Activated T-cell treated with anti-CD3 and anti-CD28 coated beads, Interleukin-2, amount 50 U/mL, for 4 hours (primary cell): ENCODE measurements at regions not wholly inside any gene's neighbourhood (a gene's known extent, or its start where the extent isn't known, plus 50 kb on each side); places are given as distances from the start of the nearest gene placed in this dataset.
"Not testable (repeated sequence)": the region's sequence is repeated elsewhere in the genome, so short reads cannot be mapped to it uniquely, and the experiment has no call there.

Experiments used
- ATAC-seq, 2 donors: fragments of 200-7000 bp; cut with Tn5 transposase; one replicate each; pipeline ENCODE4 v1.10.0; 2021
- DNase-seq: peaks from one replicate; pipeline ENCODE4 v3.0.0-alpha.2; 2020
- H3K27me3 Mint-ChIP-seq: one replicate; pipeline ENCODE4 v1.8.0; 2021; ENCODE audit warnings: low read depth, mixed read lengths
- H3K36me3 Mint-ChIP-seq: one replicate; pipeline ENCODE4 v1.8.0; 2022; ENCODE audit warnings: mixed read lengths; ENCODE audit not compliant: insufficient read depth
- H3K4me1 Mint-ChIP-seq: one replicate; pipeline ENCODE4 v1.8.0; 2021; ENCODE audit warnings: low read depth, mixed read lengths
- H3K4me3 Mint-ChIP-seq: one replicate; pipeline ENCODE4 v1.8.0; 2021; ENCODE audit warnings: mild to moderate bottlenecking, moderate library complexity, mixed read lengths
- H3K9me3 Mint-ChIP-seq: one replicate; pipeline ENCODE4 v1.8.0; 2021; ENCODE audit warnings: mixed read lengths

DNA sequence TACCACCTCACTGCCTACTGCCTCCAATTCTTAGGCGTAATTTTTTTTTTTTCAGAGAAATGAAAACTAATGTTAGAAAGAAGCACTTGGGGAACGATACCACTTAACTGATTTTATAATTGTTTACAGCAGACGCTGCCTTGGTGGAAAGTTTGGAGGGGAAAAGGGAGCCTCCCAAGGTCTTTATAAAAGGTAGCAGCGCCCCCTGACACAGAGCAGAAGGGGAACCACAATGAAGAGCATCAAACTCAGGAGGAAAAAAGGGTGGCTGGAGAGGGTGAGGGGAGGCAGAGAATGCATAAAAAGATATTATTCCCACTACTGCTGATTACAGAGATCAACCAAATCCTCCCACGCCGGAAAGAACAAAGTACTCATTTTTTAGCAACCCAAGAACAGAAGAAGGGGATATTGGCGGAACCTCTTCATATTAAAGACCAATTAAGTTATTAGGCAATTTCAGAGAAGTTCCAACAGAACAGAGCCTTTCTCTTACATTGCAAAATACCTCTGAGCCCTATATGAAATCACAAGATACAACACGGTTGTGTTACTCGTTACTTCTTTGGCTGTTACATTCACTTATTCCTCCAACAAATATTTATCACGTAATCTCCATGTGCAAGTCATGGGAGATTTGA lies 135.8 kb downstream of the TEX36 start:
- no peaks in the 10 kb centered on the region for H3K36me3 Mint-ChIP-seq
- ATAC-seq (no peak), DNase-seq (no peak)
- H3K9me3 Mint-ChIP-seq: no peaks in the 10 kb centered on the region
- H3K27me3 Mint-ChIP-seq: no peaks in the 10 kb centered on the region
- no peak overlapping the region for H3K4me3 Mint-ChIP-seq
- H3K4me1 Mint-ChIP-seq: no peaks in the 10 kb centered on the region

DNA sequence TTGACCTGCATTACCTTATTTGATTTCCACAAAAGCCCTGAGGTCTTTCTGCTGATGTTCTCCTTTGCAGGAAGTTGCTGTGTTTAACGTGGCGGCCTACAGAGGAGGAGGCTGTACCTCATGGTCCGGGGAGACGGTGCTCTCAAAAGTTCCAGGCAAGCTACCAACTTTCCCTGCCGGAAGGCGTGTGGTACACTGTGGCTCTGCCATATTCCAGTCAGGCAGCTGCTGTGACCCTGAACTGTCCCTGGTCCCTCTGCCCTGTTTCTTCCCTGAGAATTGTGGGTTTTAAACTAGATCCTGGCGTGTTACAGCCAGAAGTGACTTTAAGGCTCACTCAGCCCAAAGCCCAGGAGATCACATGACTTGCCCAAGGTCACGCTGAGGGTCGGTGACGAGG lies 139.2 kb downstream of the TEX36 start:
- Mint-ChIP-seq H3K9me3 (no peaks in the 10 kb centered on the region), H3K4me3 (no peak overlapping the region), H3K4me1 (no peaks in the 10 kb centered on the region), H3K36me3 (no peaks in the 10 kb centered on the region), H3K27me3 (no peaks in the 10 kb centered on the region)
- ATAC-seq (no peak), DNase-seq (no peak)

GRCh38 chr10:125538947-125539731 lies 143.8 kb downstream of the TEX36 start:
- DNase-seq (no peak), ATAC-seq (no peak)
- H3K4me3 Mint-ChIP-seq: no peak overlapping the region
- no peaks in the 10 kb centered on the region for H3K36me3 Mint-ChIP-seq
- H3K4me1 Mint-ChIP-seq: no peaks in the 10 kb centered on the region
- H3K9me3 Mint-ChIP-seq: no peaks in the 10 kb centered on the region
- H3K27me3 Mint-ChIP-seq: no peaks in the 10 kb centered on the region

DNA sequence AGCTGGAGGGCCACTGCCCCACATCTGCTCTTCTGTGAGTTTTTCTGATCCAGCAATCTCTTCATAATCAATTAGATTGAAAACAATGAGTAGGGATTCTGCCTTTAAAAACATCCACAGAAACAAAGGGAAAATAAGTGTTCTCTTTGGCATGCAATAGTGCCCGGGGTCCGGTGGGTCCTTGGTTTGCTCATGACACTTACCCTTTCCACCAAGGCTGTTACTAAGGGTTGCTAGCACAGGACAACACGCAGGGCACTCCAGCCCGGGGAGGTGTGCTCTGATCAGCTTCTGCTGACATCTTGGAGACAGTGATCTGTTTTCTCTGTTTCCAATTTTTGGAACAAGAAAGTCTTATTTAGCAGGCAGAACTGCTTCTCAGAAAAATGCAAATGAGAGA lies 146.7 kb downstream of the TEX36 start:
- H3K27me3 Mint-ChIP-seq: no peaks in the 10 kb centered on the region
- H3K36me3 Mint-ChIP-seq: no peaks in the 10 kb centered on the region
- no peak for DNase-seq
- H3K4me3 Mint-ChIP-seq: no peak overlapping the region
- no peaks in the 10 kb centered on the region for H3K9me3 Mint-ChIP-seq
- no peaks in the 10 kb centered on the region for H3K4me1 Mint-ChIP-seq
- no peak for ATAC-seq

DNA sequence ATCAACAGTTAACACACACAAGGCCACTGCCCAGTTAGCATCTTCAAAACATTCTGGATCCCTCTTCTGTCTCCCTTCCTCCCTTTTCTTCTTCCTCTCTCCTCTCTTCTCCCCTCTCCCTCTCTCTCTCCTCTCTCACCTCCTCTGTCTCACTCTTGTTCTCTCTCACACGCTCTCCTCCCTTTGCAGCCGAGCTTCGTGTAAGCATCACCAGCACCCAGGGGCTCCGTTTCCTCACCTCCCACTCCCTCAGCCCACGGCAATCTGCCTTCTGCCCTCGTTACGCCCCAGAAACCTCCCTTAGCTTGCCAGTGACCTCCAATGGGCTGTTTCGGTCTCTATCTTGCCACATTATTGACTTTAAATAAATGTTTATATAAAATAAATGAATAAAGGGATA lies 147.4 kb downstream of the TEX36 start:
- Mint-ChIP-seq H3K36me3 (no peaks in the 10 kb centered on the region), H3K27me3 (peaks cover 2% of the 10 kb centered on the region), H3K9me3 (no peaks in the 10 kb centered on the region), H3K4me1 (no peaks in the 10 kb centered on the region), H3K4me3 (no peak overlapping the region)
- DNase-seq: no peak
- no peak for ATAC-seq

- Mint-ChIP-seq H3K4me3 (no peak overlapping the region), H3K4me1 (no peaks in the 10 kb centered on the region), H3K9me3 (no peaks in the 10 kb centered on the region), H3K36me3 (no peaks in the 10 kb centered on the region), H3K27me3 (peaks cover 3% of the 10 kb centered on the region)
- DNase-seq: no peak
- no peak for ATAC-seq
Observed at GRCh38 chr10:125534515-125534914, 148.4 kb downstream of the TEX36 start.

DNA sequence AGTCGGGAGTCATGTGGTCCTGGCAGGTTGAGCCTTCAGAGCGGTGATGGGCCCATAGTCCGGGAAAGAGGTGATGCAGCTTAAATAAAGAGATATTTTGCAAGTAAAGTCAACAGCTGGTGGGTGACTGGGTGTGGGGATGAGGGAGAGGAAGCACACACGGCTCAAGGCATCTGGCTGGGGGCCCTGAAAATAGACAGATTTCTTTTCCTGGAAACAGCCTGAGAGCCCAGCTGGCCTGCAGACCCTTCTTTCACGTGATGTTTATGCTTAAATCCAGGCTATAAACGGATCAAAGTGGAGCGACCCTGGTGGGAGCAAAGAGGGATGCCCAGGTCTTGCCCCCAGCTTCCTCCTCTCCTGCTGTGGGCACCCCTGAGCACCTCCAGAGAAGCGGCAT lies 149.1 kb downstream of the TEX36 start:
- ATAC-seq (no peak), DNase-seq (no peak)
- H3K4me1 Mint-ChIP-seq: no peaks in the 10 kb centered on the region
- no peak overlapping the region for H3K4me3 Mint-ChIP-seq
- no peaks in the 10 kb centered on the region for H3K9me3 Mint-ChIP-seq
- H3K36me3 Mint-ChIP-seq: no peaks in the 10 kb centered on the region
- peaks cover 3% of the 10 kb centered on the region for H3K27me3 Mint-ChIP-seq

DNA sequence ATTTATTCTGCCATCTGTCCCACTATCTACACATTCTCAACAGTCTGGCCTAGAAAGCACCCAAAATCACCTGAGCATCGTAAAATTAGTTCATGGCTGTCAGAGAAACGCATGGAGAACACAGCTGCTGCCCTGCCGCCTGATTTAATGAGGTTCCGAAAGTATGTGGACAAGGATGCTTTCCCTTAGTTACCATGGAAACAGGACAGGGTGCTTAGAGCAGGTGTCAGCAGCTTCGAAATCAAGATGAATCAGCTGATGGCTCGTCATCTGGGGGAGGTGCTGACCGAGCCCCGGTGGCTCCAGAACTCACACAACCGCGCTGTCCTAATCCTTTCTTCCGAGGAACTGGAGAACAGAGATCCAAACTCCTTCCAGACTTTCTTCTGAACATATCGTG lies 151.5 kb downstream of the TEX36 start:
- no peak for ATAC-seq
- Mint-ChIP-seq H3K36me3 (no peaks in the 10 kb centered on the region), H3K4me1 (no peaks in the 10 kb centered on the region), H3K4me3 (no peak overlapping the region), H3K9me3 (no peaks in the 10 kb centered on the region), H3K27me3 (peaks cover 3% of the 10 kb centered on the region)
- DNase-seq: no peak

DNA sequence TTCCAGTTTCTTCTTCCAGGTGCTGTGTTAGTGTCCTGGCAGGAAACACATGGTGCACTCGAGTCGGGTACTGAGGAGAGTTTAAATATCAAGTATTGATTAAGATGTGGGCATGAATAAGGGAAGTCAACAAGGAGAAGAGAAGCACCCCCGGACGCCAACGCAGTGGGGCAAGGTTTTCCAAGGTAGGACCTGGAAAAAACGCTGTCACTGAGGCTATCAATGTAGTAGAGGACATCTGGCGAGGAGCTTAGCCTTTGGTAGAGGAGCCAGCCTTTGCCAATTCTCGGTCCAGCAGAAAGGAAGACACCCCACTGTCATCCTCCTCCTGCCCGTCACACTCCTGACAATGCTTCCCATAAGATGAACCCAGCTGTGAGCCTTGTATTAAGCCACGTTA lies 159.6 kb downstream of the TEX36 start:
- Mint-ChIP-seq H3K27me3 (peaks cover 3% of the 10 kb centered on the region), H3K36me3 (no peaks in the 10 kb centered on the region), H3K9me3 (peaks cover 3% of the 10 kb centered on the region), H3K4me3 (no peak overlapping the region), H3K4me1 (no peaks in the 10 kb centered on the region)
- DNase-seq (no peak), ATAC-seq (no peak)

DNA sequence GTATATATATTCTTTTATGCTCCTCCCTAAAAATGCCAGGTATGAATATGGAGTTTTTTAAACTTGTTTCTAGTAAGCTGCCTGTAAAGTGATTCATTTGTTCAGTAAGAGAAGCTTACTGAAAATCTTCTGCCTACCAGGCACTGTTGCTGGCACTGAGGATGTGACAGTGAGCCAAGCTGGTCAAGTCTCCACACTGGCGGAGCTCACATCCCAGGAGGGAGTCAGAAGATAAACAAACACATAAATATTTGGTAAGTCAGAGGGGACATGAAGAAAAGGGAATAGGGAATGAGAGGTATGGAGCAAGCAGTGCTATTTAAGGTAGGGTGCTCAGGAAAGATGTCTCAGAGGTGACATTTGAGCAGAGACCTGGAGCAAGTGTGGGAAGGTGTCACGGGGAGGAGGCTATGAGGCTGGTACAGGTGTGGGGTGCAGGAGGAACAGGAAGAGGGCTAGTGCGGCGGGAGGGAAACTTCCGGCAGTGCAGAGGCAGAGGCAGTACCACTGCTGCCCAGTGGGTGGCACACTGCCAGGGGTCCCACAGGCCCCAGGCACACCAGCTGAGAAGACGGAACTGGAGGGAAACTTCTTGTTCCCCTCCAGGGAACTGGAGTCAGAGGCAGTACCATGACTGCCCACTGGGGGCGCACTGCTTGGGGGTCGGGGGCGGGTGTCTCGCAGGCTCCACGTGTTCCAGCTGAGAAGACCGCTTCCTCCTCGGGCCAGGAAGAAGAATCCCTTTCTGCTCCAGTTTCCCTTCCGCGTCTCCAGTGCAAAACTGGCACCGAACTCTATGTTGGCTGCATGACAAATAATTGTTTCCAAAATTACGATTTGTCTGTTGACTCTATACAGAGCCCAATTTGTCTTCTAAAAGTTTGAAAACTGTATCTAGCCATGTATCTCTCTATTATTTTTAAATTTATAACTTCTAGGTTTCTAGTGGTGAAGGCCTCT lies 161.0 kb downstream of the TEX36 start:
- no peak overlapping the region for H3K4me3 Mint-ChIP-seq
- ATAC-seq (peak in 1 of 2 donors; percentile 32), DNase-seq (no peak)
- H3K27me3 Mint-ChIP-seq: peaks cover 5% of the 10 kb centered on the region
- no peaks in the 10 kb centered on the region for H3K4me1 Mint-ChIP-seq
- H3K36me3 Mint-ChIP-seq: no peaks in the 10 kb centered on the region
- H3K9me3 Mint-ChIP-seq: peaks cover 3% of the 10 kb centered on the region

DNA sequence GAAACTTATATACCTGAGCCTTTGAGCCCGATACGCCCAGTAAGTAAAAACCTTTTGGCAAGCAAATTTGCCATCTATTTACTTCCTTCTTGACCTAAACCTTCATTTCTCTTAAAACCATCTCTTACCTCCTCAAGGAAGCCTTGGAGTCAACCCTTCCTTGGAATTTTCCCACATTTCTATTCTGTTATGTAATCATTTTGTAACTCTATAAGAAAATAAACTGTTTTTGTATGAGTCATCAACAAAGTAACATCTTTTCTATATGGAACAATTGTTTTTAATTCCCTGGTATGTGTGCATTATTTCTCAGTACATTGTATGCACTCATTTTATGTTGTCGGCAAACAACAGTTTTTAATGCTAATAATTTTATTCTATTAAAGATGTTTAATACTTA lies 162.0 kb downstream of the TEX36 start:
- no peak for ATAC-seq
- peaks cover 7% of the 10 kb centered on the region for H3K27me3 Mint-ChIP-seq
- DNase-seq: no peak
- peaks cover 3% of the 10 kb centered on the region for H3K9me3 Mint-ChIP-seq
- no peaks in the 10 kb centered on the region for H3K4me1 Mint-ChIP-seq
- no peaks in the 10 kb centered on the region for H3K36me3 Mint-ChIP-seq
- no peak overlapping the region for H3K4me3 Mint-ChIP-seq

GRCh38 chr10:125518397-125518796 lies 164.6 kb downstream of the TEX36 start:
- H3K27me3 Mint-ChIP-seq, H3K36me3 Mint-ChIP-seq, H3K4me3 Mint-ChIP-seq, DNase-seq, H3K9me3 Mint-ChIP-seq, H3K4me1 Mint-ChIP-seq, ATAC-seq: not testable (repeated sequence)

DNA sequence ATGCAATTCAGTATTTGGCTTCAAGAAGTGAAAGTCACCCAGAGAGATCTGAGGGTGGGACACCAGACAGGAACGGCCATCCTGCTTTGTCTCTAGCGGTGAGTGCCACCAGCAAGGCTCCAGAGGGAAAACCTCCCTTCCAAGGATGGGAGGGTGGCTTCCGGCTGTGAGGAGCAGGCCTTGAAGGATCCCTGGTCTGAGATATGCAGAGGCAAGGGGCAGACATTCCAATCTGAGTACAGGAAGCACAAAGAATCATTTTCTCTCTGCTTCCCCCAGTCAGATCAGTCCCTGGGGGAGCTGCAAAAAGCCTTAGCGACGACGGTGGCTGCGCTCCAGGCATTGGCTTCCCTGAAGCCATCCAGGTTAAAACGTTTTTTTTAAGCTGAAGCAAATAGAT lies 167.4 kb downstream of the TEX36 start:
- Mint-ChIP-seq H3K9me3 (peaks cover 3% of the 10 kb centered on the region), H3K27me3 (peaks cover 5% of the 10 kb centered on the region), H3K4me1 (no peaks in the 10 kb centered on the region), H3K4me3 (no peak overlapping the region), H3K36me3 (no peaks in the 10 kb centered on the region)
- no peak for DNase-seq
- ATAC-seq: no peak

- Mint-ChIP-seq H3K27me3 (peaks cover 5% of the 10 kb centered on the region), H3K36me3 (no peaks in the 10 kb centered on the region), H3K4me1 (no peaks in the 10 kb centered on the region), H3K9me3 (no peaks in the 10 kb centered on the region), H3K4me3 (no peak overlapping the region)
- ATAC-seq (no peak), DNase-seq (no peak)
Observed at GRCh38 chr10:125514206-125515162, 168.5 kb downstream of the TEX36 start.
